H1 (cell line): ENCODE measurements at regions not wholly inside any gene's neighbourhood (a gene's known extent, or its start where the extent isn't known, plus 50 kb on each side); places are given as distances from the start of the nearest gene placed in this dataset.

Experiments
- ASH2L ChIP-seq: fragments of 200-600, 300-600 bp; sonication (generic); IDR thresholded peaks from one replicate; pipeline ENCODE4 v1.7.1; 2017; ENCODE audit warnings: low read length
- BCL11A ChIP-seq, 2 experiments: IDR thresholded peaks; one replicate each; pipeline ENCODE4 v1.6.1; 2011; ENCODE audit warnings: low read depth in 2 of 2, low read length in 2 of 2, mild to moderate bottlenecking in 2 of 2
- RXRA ChIP-seq: IDR thresholded peaks from 2 replicates; pipeline ENCODE4 v1.6.1; 2011; ENCODE audit warnings: low read depth, mild to moderate bottlenecking, low read length, moderate library complexity; ENCODE audit not compliant: insufficient read depth
- SP2 ChIP-seq: IDR thresholded peaks from 2 replicates; pipeline ENCODE4 v1.6.1; 2012; ENCODE audit warnings: mild to moderate bottlenecking, low read length, inconsistent platforms

- TF ChIP-seq BCL11A (IDR thresholded peaks at IDR 0.05; ENCODE audit: low read depth in 2 of 2, low read length in 2 of 2), result no peak
- no peak for TF ChIP-seq ASH2L
- no peak for TF ChIP-seq RXRA
- no peak for TF ChIP-seq SP2
These were observed 1051.7 kb downstream of the C4orf33 start (continued) for GRCh38 chr4:130147641-130148040.
